Panc1 (cell line): ENCODE measurements at regions not wholly inside any gene's neighbourhood (a gene's known extent, or its start where the extent isn't known, plus 50 kb on each side); places are given as distances from the start of the nearest gene placed in this dataset.

ENCODE experiments used
- ATAC-seq: fragments of 200-7000 bp; cut with Tn5 transposase; 2 replicates; pipeline ENCODE4 v1.9.1; 2020; ENCODE audit warnings: mild to moderate bottlenecking, moderate library complexity
- BruUV-seq: library from RNA; stranded (reverse); fragments of 400-500 nt; replicated peaks from 2 replicates; lab custom pipeline; 2021; lab: Mats Ljungman, UMichigan
- CTCF ChIA-PET: fragments of 300-600 bp; sonication (Branson Sonifier 250); formaldehyde crosslinking; loops from one replicate; lab custom pipeline; 2022; ENCODE audit warnings: antibody characterized with exemption; lab: Charles Lee
- POLR2A ChIA-PET: fragments of 300-600 bp; sonication (Branson Sonifier 250); formaldehyde crosslinking; loops from one replicate; lab custom pipeline; 2022; ENCODE audit warnings: antibody characterized with exemption; lab: Charles Lee
- DNase-seq: peaks from one replicate; pipeline ENCODE4 v3.0.0-alpha.2; 2010; ENCODE audit warnings: low read depth, low spot score
- H3K27ac ChIP-seq: 2 replicates; pipeline ENCODE4 v1.5.1; 2011; ENCODE audit warnings: mild to moderate bottlenecking, low read length, inconsistent platforms
- H3K27me3 ChIP-seq: fragments of 200-500 bp; sonication (Bioruptor generic); 2 replicates; pipeline ENCODE4 v1.6.0; 2014; ENCODE audit warnings: low read length, inconsistent platforms; ENCODE audit not compliant: control insufficient read depth, insufficient read depth
- H3K36me3 ChIP-seq: fragments of 200-500 bp; sonication (Bioruptor generic); 2 replicates; pipeline ENCODE4 v1.5.1; 2014; ENCODE audit warnings: inconsistent platforms, mild to moderate bottlenecking, low read length, moderate library complexity; ENCODE audit not compliant: control insufficient read depth, insufficient read depth
- H3K4me1 ChIP-seq: 2 replicates; pipeline ENCODE4 v1.5.1; 2011; ENCODE audit warnings: inconsistent platforms, mild to moderate bottlenecking, low read length, moderate library complexity; ENCODE audit not compliant: control insufficient read depth, insufficient read depth
- H3K4me3 ChIP-seq, 2 experiments: 2 replicates each; pipeline ENCODE4 v1.5.1; 2011 to 2012; ENCODE audit warnings: low read depth in 2 of 2, low read length in 2 of 2, mild to moderate bottlenecking in 2 of 2, inconsistent platforms in 1 of 2, moderate library complexity in 1 of 2
- H3K9me3 ChIP-seq: fragments of 200-500 bp; sonication (Bioruptor generic); 2 replicates; pipeline ENCODE4 v1.5.1; 2014; ENCODE audit warnings: low read depth, mild to moderate bottlenecking, inconsistent platforms, low read length, moderate library complexity; ENCODE audit not compliant: control insufficient read depth, insufficient read depth
- POLR2AphosphoS5 ChIP-seq: IDR thresholded peaks from 2 replicates; pipeline ENCODE4 v1.6.1; 2012; ENCODE audit warnings: mild to moderate bottlenecking, low read depth, low read length, moderate library complexity
- REST ChIP-seq, 2 experiments: IDR thresholded peaks; 2 replicates each; pipeline ENCODE4 v1.6.1; 2011 to 2012; ENCODE audit warnings: low read depth in 2 of 2, control low read depth in 1 of 2, low read length in 1 of 2, mild to moderate bottlenecking in 1 of 2, moderate library complexity in 1 of 2; ENCODE audit not compliant: insufficient read depth in 1 of 2
- SIN3A ChIP-seq: IDR thresholded peaks from 2 replicates; pipeline ENCODE4 v1.6.1; 2012; ENCODE audit warnings: low read depth, mild to moderate bottlenecking, low read length, moderate library complexity, borderline replicate concordance; ENCODE audit not compliant: insufficient read depth
- TCF7L2 ChIP-seq: IDR thresholded peaks from 2 replicates; pipeline ENCODE4 v1.6.1; 2011; ENCODE audit warnings: mild to moderate bottlenecking, low read depth, low read length, inconsistent platforms
- in situ Hi-C: cut with HindIII; loops from 2 replicates; pipeline ENCODE4 v1.10.0; 2016; ENCODE audit warnings: low sequenced_read_pairs, low pct_unique_long_range_greater_than_20kb
- intact Hi-C: fragments of 100-400 bp; cut with micrococcal nuclease; formaldehyde crosslinking; loops from one replicate; pipeline ENCODE4 v1.10.0; 2022; ENCODE audit not compliant: unreplicated experiment
- TF ChIP-seq, protein P1 (sequence below): fragments of 450-650 bp; IDR thresholded peaks from 2 replicates; pipeline ENCODE4 v1.5.1; 2017; ENCODE audit warnings: mild to moderate bottlenecking

DNA sequence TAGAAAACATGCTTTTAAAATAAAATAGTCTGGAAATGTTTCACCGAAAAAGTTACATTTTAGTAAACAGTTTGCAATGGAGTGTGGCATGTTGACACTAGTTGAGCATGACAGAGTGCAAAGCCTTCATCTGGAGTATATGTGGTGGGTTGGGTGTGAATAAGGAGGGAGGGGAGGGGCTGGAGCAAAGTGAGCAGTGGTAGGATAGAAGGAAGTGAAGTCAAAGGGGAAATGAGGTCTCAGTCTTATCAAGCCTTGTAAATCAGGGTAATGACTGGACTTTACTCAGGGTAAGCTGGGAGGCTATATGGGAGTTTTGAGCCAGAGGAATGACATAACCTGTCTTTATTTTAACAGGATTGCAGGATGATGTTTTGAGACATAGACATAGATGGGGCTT, 222.8 kb downstream of the PCDH20 start:
- H3K27ac ChIP-seq: no peak overlapping the region

DNA sequence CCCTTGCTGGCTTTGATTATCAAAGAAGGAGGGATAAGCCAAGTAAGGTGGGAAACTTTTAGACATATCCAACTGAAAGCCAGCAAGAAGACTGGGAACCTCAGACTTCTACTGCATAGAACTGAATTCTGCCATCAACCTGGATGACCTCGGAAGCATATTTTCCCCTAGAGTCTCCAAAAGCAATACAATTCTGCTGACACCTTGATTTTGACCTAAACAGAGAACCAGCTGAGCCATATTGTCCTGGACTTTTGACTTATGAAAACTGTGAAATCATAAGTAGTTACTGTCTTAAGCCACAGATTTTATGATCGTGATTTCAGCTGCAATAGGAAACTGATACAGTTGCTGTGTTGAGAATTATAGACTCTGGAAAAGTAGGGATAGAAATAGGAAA, 227.6 kb downstream of the PCDH20 start:
- TF ChIP-seq TCF7L2: no peak
- no peak for TF ChIP-seq POLR2AphosphoS5
- TF ChIP-seq, protein P1, sequence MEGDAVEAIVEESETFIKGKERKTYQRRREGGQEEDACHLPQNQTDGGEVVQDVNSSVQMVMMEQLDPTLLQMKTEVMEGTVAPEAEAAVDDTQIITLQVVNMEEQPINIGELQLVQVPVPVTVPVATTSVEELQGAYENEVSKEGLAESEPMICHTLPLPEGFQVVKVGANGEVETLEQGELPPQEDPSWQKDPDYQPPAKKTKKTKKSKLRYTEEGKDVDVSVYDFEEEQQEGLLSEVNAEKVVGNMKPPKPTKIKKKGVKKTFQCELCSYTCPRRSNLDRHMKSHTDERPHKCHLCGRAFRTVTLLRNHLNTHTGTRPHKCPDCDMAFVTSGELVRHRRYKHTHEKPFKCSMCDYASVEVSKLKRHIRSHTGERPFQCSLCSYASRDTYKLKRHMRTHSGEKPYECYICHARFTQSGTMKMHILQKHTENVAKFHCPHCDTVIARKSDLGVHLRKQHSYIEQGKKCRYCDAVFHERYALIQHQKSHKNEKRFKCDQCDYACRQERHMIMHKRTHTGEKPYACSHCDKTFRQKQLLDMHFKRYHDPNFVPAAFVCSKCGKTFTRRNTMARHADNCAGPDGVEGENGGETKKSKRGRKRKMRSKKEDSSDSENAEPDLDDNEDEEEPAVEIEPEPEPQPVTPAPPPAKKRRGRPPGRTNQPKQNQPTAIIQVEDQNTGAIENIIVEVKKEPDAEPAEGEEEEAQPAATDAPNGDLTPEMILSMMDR: no peak
- TF ChIP-seq SIN3A: no peak
- TF ChIP-seq REST (IDR thresholded peaks at IDR 0.05; ENCODE audit: insufficient read depth in 1 of 2, low read depth in 2 of 2, low read length in 1 of 2): no peak
- Histone ChIP-seq H3K36me3 (no peaks in the 10 kb centered on the region), H3K4me1 (no peaks in the 10 kb centered on the region), H3K27me3 (no peaks in the 10 kb centered on the region), H3K27ac (no peak overlapping the region), H3K4me3 (no peak overlapping the region), H3K9me3 (no peaks in the 10 kb centered on the region)
- DNase-seq: no peak
- intact Hi-C loops: no loop called here
- no TSS peak for BruUV-seq
- ATAC-seq: no peak
- ChIA-PET CTCF (no interaction called here), POLR2A (no interaction called here)
- in situ Hi-C loops: no loop called here

More for the DNA sequence above, 222.8 kb downstream of the PCDH20 start:
- ATAC-seq (no peak), DNase-seq (no peak)
- POLR2A ChIA-PET: no interaction called here
- intact Hi-C loops (no loop called here), in situ Hi-C loops (no loop called here)
- CTCF ChIA-PET: no interaction called here
- H3K4me1 ChIP-seq: no peaks in the 10 kb centered on the region
- no TSS peak for BruUV-seq
- H3K27me3 ChIP-seq: no peaks in the 10 kb centered on the region
- TF ChIP-seq, protein P1: no peak
- no peak for TF ChIP-seq TCF7L2
- TF ChIP-seq SIN3A: no peak
- TF ChIP-seq POLR2AphosphoS5: no peak
- TF ChIP-seq REST (IDR thresholded peaks at IDR 0.05; ENCODE audit: insufficient read depth in 1 of 2, low read depth in 2 of 2, low read length in 1 of 2): no peak
- no peaks in the 10 kb centered on the region for H3K36me3 ChIP-seq
- no peak overlapping the region for H3K4me3 ChIP-seq
- H3K9me3 ChIP-seq: no peaks in the 10 kb centered on the region
